ENCODE measurements at regions not wholly inside any gene's neighbourhood (a gene's known extent, or its start where the extent isn't known, plus 50 kb on each side); places are given as distances from the start of the nearest gene placed in this dataset.

- no peak for DNase-seq
Observed at GRCh38 chr12:68102731-68103130, 56.8 kb downstream of the IFNG start.

GRCh38 chr12:68102163-68102562 lies 57.4 kb downstream of the IFNG start:
- no peak for DNase-seq

- DNase-seq, result no peak
Observed at GRCh38 chr12:68100241-68100640, 59.3 kb downstream of the IFNG start.

GRCh38 chr12:68098939-68099338 lies 60.6 kb downstream of the IFNG start:
- DNase-seq, result no peak

GRCh38 chr12:68097386-68097785 lies 62.2 kb downstream of the IFNG start:
- DNase-seq, result no peak

- no peak for DNase-seq
Observed at GRCh38 chr12:68094645-68095395, 64.7 kb downstream of the IFNG start.

- peak; percentile 26 for DNase-seq
Observed at GRCh38 chr12:68094195-68094594, 65.3 kb downstream of the IFNG start.

- no peak for DNase-seq
Observed at GRCh38 chr12:68092976-68093375, 66.6 kb downstream of the IFNG start.

GRCh38 chr12:68089101-68089500 lies 70.4 kb downstream of the IFNG start:
- no peak for DNase-seq

GRCh38 chr12:68086019-68086603 lies 73.4 kb downstream of the IFNG start:
- no peak for DNase-seq

GRCh38 chr12:68081561-68081960 lies 78.0 kb downstream of the IFNG start:
- DNase-seq, result no peak

GRCh38 chr12:68080577-68080976 lies 79.0 kb downstream of the IFNG start:
- DNase-seq, result peak; percentile 22

GRCh38 chr12:68078737-68079136 lies 80.8 kb downstream of the IFNG start:
- DNase-seq, result no peak

- DNase-seq, result no peak
Observed at GRCh38 chr12:68075416-68075815, 84.1 kb downstream of the IFNG start.

GRCh38 chr12:68074306-68075027 lies 85.1 kb downstream of the IFNG start:
- no peak for DNase-seq

- DNase-seq, result no peak
Observed at GRCh38 chr12:68070957-68071356, 81.7 kb downstream of the IFNG-AS1 start.

All from NK-92 treated with Interleukin-12 subunit alpha and Interleukin-12 subunit beta, amount 100 ng/mL, for 24 hours (cell line).